ENCODE measurements at regions not wholly inside any gene's neighbourhood (a gene's known extent, or its start where the extent isn't known, plus 50 kb on each side); places are given as distances from the start of the nearest gene placed in this dataset.

DNA sequence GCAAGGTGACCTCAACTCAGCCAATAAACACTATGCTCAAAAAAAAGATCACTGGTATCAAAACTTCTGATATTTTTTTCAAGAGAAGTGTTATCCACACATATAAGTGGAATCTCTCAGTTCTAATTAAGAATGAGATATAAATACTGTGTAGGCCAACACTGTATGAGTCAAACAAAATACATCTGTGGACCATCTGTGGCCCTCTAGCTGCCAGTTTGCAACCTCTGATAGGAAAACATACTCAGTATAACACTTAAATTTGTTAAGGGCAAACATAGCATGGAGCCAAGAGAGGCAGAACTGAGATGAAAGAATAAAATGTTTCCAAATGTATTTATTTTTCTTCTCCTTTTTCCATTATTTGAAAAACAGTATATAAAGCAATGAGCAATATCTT, 377.3 kb downstream of the ARAP2 start:
- ATAC-seq (no peak), DNase-seq (ENCODE audit: low read depth, low spot score) (no peak)
- TF ChIP-seq, protein P1, sequence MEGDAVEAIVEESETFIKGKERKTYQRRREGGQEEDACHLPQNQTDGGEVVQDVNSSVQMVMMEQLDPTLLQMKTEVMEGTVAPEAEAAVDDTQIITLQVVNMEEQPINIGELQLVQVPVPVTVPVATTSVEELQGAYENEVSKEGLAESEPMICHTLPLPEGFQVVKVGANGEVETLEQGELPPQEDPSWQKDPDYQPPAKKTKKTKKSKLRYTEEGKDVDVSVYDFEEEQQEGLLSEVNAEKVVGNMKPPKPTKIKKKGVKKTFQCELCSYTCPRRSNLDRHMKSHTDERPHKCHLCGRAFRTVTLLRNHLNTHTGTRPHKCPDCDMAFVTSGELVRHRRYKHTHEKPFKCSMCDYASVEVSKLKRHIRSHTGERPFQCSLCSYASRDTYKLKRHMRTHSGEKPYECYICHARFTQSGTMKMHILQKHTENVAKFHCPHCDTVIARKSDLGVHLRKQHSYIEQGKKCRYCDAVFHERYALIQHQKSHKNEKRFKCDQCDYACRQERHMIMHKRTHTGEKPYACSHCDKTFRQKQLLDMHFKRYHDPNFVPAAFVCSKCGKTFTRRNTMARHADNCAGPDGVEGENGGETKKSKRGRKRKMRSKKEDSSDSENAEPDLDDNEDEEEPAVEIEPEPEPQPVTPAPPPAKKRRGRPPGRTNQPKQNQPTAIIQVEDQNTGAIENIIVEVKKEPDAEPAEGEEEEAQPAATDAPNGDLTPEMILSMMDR (IDR thresholded peaks at IDR 0.05): no peak
- TF ChIP-seq TCF7L2 (IDR thresholded peaks at IDR 0.05; ENCODE audit: low read depth, low read length) (no peak), POLR2AphosphoS5 (IDR thresholded peaks at IDR 0.05; ENCODE audit: low read depth, low read length) (no peak), SIN3A (IDR thresholded peaks at IDR 0.05; ENCODE audit: borderline replicate concordance, insufficient read depth, low read depth, low read length) (no peak)
- TF ChIP-seq, protein P2, sequence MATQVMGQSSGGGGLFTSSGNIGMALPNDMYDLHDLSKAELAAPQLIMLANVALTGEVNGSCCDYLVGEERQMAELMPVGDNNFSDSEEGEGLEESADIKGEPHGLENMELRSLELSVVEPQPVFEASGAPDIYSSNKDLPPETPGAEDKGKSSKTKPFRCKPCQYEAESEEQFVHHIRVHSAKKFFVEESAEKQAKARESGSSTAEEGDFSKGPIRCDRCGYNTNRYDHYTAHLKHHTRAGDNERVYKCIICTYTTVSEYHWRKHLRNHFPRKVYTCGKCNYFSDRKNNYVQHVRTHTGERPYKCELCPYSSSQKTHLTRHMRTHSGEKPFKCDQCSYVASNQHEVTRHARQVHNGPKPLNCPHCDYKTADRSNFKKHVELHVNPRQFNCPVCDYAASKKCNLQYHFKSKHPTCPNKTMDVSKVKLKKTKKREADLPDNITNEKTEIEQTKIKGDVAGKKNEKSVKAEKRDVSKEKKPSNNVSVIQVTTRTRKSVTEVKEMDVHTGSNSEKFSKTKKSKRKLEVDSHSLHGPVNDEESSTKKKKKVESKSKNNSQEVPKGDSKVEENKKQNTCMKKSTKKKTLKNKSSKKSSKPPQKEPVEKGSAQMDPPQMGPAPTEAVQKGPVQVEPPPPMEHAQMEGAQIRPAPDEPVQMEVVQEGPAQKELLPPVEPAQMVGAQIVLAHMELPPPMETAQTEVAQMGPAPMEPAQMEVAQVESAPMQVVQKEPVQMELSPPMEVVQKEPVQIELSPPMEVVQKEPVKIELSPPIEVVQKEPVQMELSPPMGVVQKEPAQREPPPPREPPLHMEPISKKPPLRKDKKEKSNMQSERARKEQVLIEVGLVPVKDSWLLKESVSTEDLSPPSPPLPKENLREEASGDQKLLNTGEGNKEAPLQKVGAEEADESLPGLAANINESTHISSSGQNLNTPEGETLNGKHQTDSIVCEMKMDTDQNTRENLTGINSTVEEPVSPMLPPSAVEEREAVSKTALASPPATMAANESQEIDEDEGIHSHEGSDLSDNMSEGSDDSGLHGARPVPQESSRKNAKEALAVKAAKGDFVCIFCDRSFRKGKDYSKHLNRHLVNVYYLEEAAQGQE (IDR thresholded peaks at IDR 0.05; ENCODE audit: insufficient read depth in 1 of 2, low read depth in 2 of 2, low read length in 1 of 2): no peak
- no peaks in the 10 kb centered on the region for H3K36me3 ChIP-seq (ENCODE audit: control insufficient read depth, insufficient read depth, low read length)
- intact Hi-C loops (cut with micrococcal nuclease; ENCODE audit: unreplicated experiment): no loop called here
- in situ Hi-C loops (cut with HindIII; ENCODE audit: low pct_unique_long_range_greater_than_20kb, low sequenced_read_pairs): no loop called here
- no peak overlapping the region for H3K4me3 ChIP-seq (ENCODE audit: low read depth in 2 of 2, low read length in 2 of 2)
- CTCF ChIA-PET: no interaction called here
- BruUV-seq (replicated peaks): no TSS peak
- no peaks in the 10 kb centered on the region for H3K4me1 ChIP-seq (ENCODE audit: control insufficient read depth, insufficient read depth, low read length)
- H3K9me3 ChIP-seq (ENCODE audit: control insufficient read depth, insufficient read depth, low read depth, low read length): no peaks in the 10 kb centered on the region
- POLR2A ChIA-PET: no interaction called here
- H3K27me3 ChIP-seq (ENCODE audit: control insufficient read depth, insufficient read depth, low read length): no peaks in the 10 kb centered on the region
- H3K27ac ChIP-seq (ENCODE audit: low read length): no peak overlapping the region

DNA sequence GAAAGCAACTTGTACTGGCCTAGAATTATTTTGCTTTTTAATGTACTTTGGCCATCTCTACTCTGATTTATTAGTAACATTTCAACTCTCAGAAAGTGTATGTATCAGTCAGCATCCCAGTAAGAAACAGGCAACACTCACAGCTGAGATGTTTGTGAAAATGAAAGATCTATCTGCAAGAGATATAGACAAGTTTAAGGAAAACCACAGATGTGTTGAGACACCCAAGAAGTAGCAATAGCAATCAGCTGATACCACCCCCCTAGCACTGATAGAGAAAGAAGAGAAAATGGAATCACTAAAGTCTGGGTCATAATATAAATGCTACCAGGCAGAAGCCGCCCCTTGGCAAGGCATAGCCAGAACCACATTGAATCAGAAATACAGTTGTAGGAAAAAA, 372.0 kb downstream of the ARAP2 start:
- CTCF ChIA-PET: no interaction called here
- POLR2A ChIA-PET: no interaction called here
- DNase-seq (ENCODE audit: low read depth, low spot score): no peak

More for the DNA sequence above, 372.0 kb downstream of the ARAP2 start:
- Histone ChIP-seq H3K36me3 (ENCODE audit: control insufficient read depth, insufficient read depth, low read length) (no peaks in the 10 kb centered on the region), H3K4me3 (ENCODE audit: low read depth in 2 of 2, low read length in 2 of 2) (no peak overlapping the region), H3K27ac (ENCODE audit: low read length) (no peak overlapping the region), H3K4me1 (ENCODE audit: control insufficient read depth, insufficient read depth, low read length) (no peaks in the 10 kb centered on the region), H3K27me3 (ENCODE audit: control insufficient read depth, insufficient read depth, low read length) (no peaks in the 10 kb centered on the region), H3K9me3 (ENCODE audit: control insufficient read depth, insufficient read depth, low read depth, low read length) (no peaks in the 10 kb centered on the region)
- ATAC-seq: no peak
- in situ Hi-C loops (cut with HindIII; ENCODE audit: low pct_unique_long_range_greater_than_20kb, low sequenced_read_pairs): no loop called here
- no TSS peak for BruUV-seq (replicated peaks)
- intact Hi-C loops (cut with micrococcal nuclease; ENCODE audit: unreplicated experiment): no loop called here
- TF ChIP-seq SIN3A (IDR thresholded peaks at IDR 0.05; ENCODE audit: borderline replicate concordance, insufficient read depth, low read depth, low read length): no peak
- TF ChIP-seq, protein P1 (IDR thresholded peaks at IDR 0.05): no peak
- no peak for TF ChIP-seq POLR2AphosphoS5 (IDR thresholded peaks at IDR 0.05; ENCODE audit: low read depth, low read length)
- TF ChIP-seq, protein P2 (IDR thresholded peaks at IDR 0.05; ENCODE audit: insufficient read depth in 1 of 2, low read depth in 2 of 2, low read length in 1 of 2): no peak
- TF ChIP-seq TCF7L2 (IDR thresholded peaks at IDR 0.05; ENCODE audit: low read depth, low read length): no peak

Measured in Panc1 (cell line).